Astrocyte (in vitro differentiated cells and primary cell): ENCODE measurements at regions not wholly inside any gene's neighbourhood (a gene's known extent, or its start where the extent isn't known, plus 50 kb on each side); places are given as distances from the start of the nearest gene placed in this dataset.

Source experiments
- DNase-seq: peaks from one replicate; pipeline ENCODE4 v3.0.0-alpha.2; 2010; ENCODE audit warnings: low read depth
- FAIRE-seq: peaks from 2 replicates; lab custom pipeline; 2011; peaks lifted over from hg19 to GRCh38; lab: Jason Lieb, UNC
- H2AFZ ChIP-seq: 2 replicates; pipeline ENCODE4 v1.6.0; 2012; ENCODE audit warnings: low read depth, low read length, inconsistent platforms
- H3K27ac ChIP-seq: 2 replicates; pipeline ENCODE4 v1.5.1; 2011; ENCODE audit warnings: low read depth, low read length, inconsistent platforms
- H3K27me3 ChIP-seq: 2 replicates; pipeline ENCODE4 v1.6.0; 2011; ENCODE audit warnings: low read length, inconsistent platforms; ENCODE audit not compliant: insufficient read depth
- H3K36me3 ChIP-seq: 2 replicates; pipeline ENCODE4 v1.5.1; 2011; ENCODE audit warnings: low read length, inconsistent platforms; ENCODE audit not compliant: insufficient read depth
- H3K4me1 ChIP-seq: 2 replicates; pipeline ENCODE4 v1.5.1; 2011; ENCODE audit warnings: low read length, inconsistent platforms; ENCODE audit not compliant: insufficient read depth
- H3K4me2 ChIP-seq: 2 replicates; pipeline ENCODE4 v1.6.0; 2012; ENCODE audit warnings: low read length, inconsistent platforms
- H3K4me3 ChIP-seq: 2 replicates; pipeline ENCODE4 v1.5.1; 2011; ENCODE audit warnings: low read depth, mild to moderate bottlenecking, low read length, inconsistent platforms; ENCODE audit not compliant: insufficient read depth
- H3K79me2 ChIP-seq: 2 replicates; pipeline ENCODE4 v1.6.0; 2012; ENCODE audit warnings: mild to moderate bottlenecking, low read length, inconsistent platforms; ENCODE audit not compliant: insufficient read depth
- H3K9ac ChIP-seq: 2 replicates; pipeline ENCODE4 v1.6.0; 2012; ENCODE audit warnings: mild to moderate bottlenecking, low read length, inconsistent platforms
- H3K9me3 ChIP-seq: 2 replicates; pipeline ENCODE4 v1.5.1; 2012; ENCODE audit warnings: low read depth, mild to moderate bottlenecking, low read length, inconsistent platforms; ENCODE audit not compliant: insufficient read depth
- H4K20me1 ChIP-seq: 2 replicates; pipeline ENCODE4 v1.6.0; 2012; ENCODE audit warnings: low read length, inconsistent platforms; ENCODE audit not compliant: insufficient read depth
- H3K27ac Mint-ChIP-seq: one replicate; pipeline ENCODE4 v1.8.0; 2021; ENCODE audit warnings: mild to moderate bottlenecking, mixed read lengths; ENCODE audit not compliant: unreplicated experiment
- H3K27me3 Mint-ChIP-seq: one replicate; pipeline ENCODE4 v1.8.0; 2021; ENCODE audit warnings: low read depth, mixed read lengths; ENCODE audit not compliant: unreplicated experiment
- H3K36me3 Mint-ChIP-seq: one replicate; pipeline ENCODE4 v1.8.0; 2021; ENCODE audit warnings: low read depth, mixed read lengths; ENCODE audit not compliant: unreplicated experiment
- H3K4me1 Mint-ChIP-seq: one replicate; pipeline ENCODE4 v1.8.0; 2021; ENCODE audit warnings: low read depth, mixed read lengths; ENCODE audit not compliant: unreplicated experiment
- H3K4me3 Mint-ChIP-seq: one replicate; pipeline ENCODE4 v1.8.0; 2021; ENCODE audit warnings: mild to moderate bottlenecking, moderate library complexity, mixed read lengths; ENCODE audit not compliant: unreplicated experiment
- H3K9me3 Mint-ChIP-seq: one replicate; pipeline ENCODE4 v1.8.0; 2021; ENCODE audit warnings: mild to moderate bottlenecking, mixed read lengths; ENCODE audit not compliant: unreplicated experiment
- EZH2 ChIP-seq: IDR thresholded peaks from 2 replicates; pipeline ENCODE4 v1.6.1; 2012; ENCODE audit warnings: mild to moderate bottlenecking, low read length, inconsistent platforms; ENCODE audit not compliant: insufficient read depth
- TF ChIP-seq, protein P1 (sequence below): IDR thresholded peaks from 2 replicates; pipeline ENCODE4 v1.5.1; 2011; ENCODE audit warnings: low read depth, mild to moderate bottlenecking, inconsistent platforms, low read length, moderate library complexity; ENCODE audit not compliant: insufficient read depth

DNA sequence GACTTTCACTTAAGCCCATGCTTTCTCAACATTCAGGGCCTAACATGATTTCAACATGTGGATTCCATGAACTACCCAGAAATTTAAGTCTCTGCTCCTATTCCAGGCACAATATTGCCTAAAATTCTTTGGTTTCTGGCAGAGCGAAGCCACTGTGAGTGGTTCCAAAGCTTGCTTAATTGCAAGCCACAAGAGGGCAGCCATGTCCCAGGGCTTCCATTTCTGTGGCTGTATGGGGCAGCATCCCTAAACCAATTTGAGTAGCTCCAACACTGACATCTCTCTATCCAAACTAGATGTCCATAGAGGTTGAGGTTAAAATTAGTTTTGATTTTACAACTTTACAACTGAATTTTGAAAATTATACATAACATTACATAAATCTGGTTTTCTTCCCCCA lies 56.3 kb upstream of the MDFIC start:
- no peaks in the 10 kb centered on the region for H3K4me1 ChIP-seq
- no peaks in the 10 kb centered on the region for H3K79me2 ChIP-seq
- Mint-ChIP-seq H3K4me1 (no peaks in the 10 kb centered on the region), H3K27ac (no peak overlapping the region), H3K27me3 (no peaks in the 10 kb centered on the region), H3K4me3 (no peak overlapping the region), H3K36me3 (no peaks in the 10 kb centered on the region), H3K9me3 (no peaks in the 10 kb centered on the region)
- H3K27me3 ChIP-seq, result no peaks in the 10 kb centered on the region
- no peak overlapping the region for H3K4me2 ChIP-seq
- no peak overlapping the region for H3K4me3 ChIP-seq
- TF ChIP-seq, protein P1, sequence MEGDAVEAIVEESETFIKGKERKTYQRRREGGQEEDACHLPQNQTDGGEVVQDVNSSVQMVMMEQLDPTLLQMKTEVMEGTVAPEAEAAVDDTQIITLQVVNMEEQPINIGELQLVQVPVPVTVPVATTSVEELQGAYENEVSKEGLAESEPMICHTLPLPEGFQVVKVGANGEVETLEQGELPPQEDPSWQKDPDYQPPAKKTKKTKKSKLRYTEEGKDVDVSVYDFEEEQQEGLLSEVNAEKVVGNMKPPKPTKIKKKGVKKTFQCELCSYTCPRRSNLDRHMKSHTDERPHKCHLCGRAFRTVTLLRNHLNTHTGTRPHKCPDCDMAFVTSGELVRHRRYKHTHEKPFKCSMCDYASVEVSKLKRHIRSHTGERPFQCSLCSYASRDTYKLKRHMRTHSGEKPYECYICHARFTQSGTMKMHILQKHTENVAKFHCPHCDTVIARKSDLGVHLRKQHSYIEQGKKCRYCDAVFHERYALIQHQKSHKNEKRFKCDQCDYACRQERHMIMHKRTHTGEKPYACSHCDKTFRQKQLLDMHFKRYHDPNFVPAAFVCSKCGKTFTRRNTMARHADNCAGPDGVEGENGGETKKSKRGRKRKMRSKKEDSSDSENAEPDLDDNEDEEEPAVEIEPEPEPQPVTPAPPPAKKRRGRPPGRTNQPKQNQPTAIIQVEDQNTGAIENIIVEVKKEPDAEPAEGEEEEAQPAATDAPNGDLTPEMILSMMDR, result peak; percentile 78
- no peak for TF ChIP-seq EZH2
- H3K9ac ChIP-seq, result no peak overlapping the region
- H3K9me3 ChIP-seq, result no peaks in the 10 kb centered on the region
- H3K36me3 ChIP-seq, result no peaks in the 10 kb centered on the region
- DNase-seq (peak; percentile 38), FAIRE-seq (no peak)
- no peaks in the 10 kb centered on the region for H4K20me1 ChIP-seq
- H3K27ac ChIP-seq, result no peak overlapping the region
- no peak overlapping the region for H2AFZ ChIP-seq
